Smooth muscle cell (in vitro differentiated cells): ENCODE measurements at regions not wholly inside any gene's neighbourhood (a gene's known extent, or its start where the extent isn't known, plus 50 kb on each side); places are given as distances from the start of the nearest gene placed in this dataset.

Source experiments
- DNase-seq: peaks from one replicate; lab custom pipeline; 2025; ENCODE audit not compliant: unreplicated experiment; lab: John Stamatoyannopoulos, UW
- H2AFZ ChIP-seq: fragments of 200-600 bp; sonication (generic); 2 replicates; pipeline ENCODE4 v1.6.0; 2016; ENCODE audit warnings: antibody characterized with exemption, low read depth, mild to moderate bottlenecking
- H3F3A ChIP-seq: fragments of 200-600 bp; sonication (generic); 2 replicates; pipeline ENCODE4 v1.6.0; 2017; ENCODE audit warnings: antibody characterized with exemption, low read depth
- H3K27ac ChIP-seq: fragments of 200-600 bp; sonication (generic); 2 replicates; pipeline ENCODE4 v1.5.1; 2016; ENCODE audit warnings: low read depth, mild to moderate bottlenecking
- H3K27me3 ChIP-seq: fragments of 200-600 bp; sonication (generic); 2 replicates; pipeline ENCODE4 v1.6.1; 2016; ENCODE audit warnings: low read depth, mild to moderate bottlenecking
- H3K36me3 ChIP-seq: fragments of 200-600 bp; sonication (generic); 2 replicates; pipeline ENCODE4 v1.5.1; 2016; ENCODE audit warnings: low read depth
- H3K4me1 ChIP-seq: fragments of 200-600 bp; sonication (generic); 2 replicates; pipeline ENCODE4 v1.5.1; 2016; ENCODE audit warnings: low read depth
- H3K4me2 ChIP-seq: fragments of 200-600 bp; sonication (generic); 2 replicates; pipeline ENCODE4 v1.6.0; 2016; ENCODE audit warnings: mild to moderate bottlenecking
- H3K4me3 ChIP-seq: fragments of 200-600 bp; sonication (generic); 2 replicates; pipeline ENCODE4 v1.5.1; 2016; ENCODE audit warnings: mild to moderate bottlenecking
- H3K79me2 ChIP-seq: fragments of 200-600 bp; sonication (generic); 2 replicates; pipeline ENCODE4 v1.6.0; 2016; ENCODE audit warnings: low read depth, mild to moderate bottlenecking
- H3K9ac ChIP-seq: fragments of 200-600 bp; sonication (generic); 2 replicates; pipeline ENCODE4 v1.6.0; 2016; ENCODE audit warnings: low read depth
- H3K9me3 ChIP-seq: fragments of 200-600 bp; sonication (generic); replicated peaks from 2 replicates; pipeline ENCODE4 v1.5.1; 2016; ENCODE audit warnings: low read depth
- H4K20me1 ChIP-seq: fragments of 200-600 bp; sonication (generic); 2 replicates; pipeline ENCODE4 v1.6.0; 2016; ENCODE audit warnings: low read depth
- CTCF ChIP-seq: fragments of 200-600 bp; sonication (generic); IDR thresholded peaks from 2 replicates; pipeline ENCODE4 v1.5.1; 2017; ENCODE audit warnings: borderline replicate concordance, mild to moderate bottlenecking, antibody characterized with exemption; ENCODE audit not compliant: insufficient read depth, poor library complexity, severe bottlenecking
- WGBS: methylation state at CpG from one replicate; pipeline ENCODE4 v1.1.7; 2016; ENCODE audit warnings: low lambda C conversion rate; 5-methylcytosine and 5-hydroxymethylcytosine counted together

DNA sequence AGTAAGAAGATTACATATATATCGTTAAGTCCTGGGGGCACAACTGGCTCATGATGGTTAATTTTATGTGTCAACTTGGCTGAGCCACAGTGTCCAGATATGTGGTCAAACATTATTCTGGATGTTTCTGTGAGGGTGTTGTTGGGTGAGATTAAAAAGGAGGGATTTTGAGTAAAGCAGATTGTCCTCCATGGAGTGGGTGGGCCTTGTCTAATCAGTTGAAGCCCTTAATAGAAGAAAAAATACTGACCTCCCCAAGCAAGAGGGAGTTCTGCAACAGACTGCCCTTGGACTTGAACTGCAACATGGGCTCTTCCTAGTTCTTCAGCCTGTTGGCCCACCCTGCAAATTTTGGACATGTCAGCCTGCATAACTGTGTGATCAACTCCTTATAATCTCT is 311.6 kb downstream of the RPS6KC1 start:
- no peak overlapping the region for H2AFZ ChIP-seq

GRCh38 chr1:213366141-213366831 is 315.2 kb downstream of the RPS6KC1 start:
- H3K4me3 ChIP-seq = no peak overlapping the region
- H3K9me3 ChIP-seq = no peaks in the 10 kb centered on the region
- no peak for TF ChIP-seq CTCF
- peaks cover 5% of the 10 kb centered on the region for H3K4me1 ChIP-seq
- H3F3A ChIP-seq = no peaks in the 10 kb centered on the region
- H3K4me2 ChIP-seq = no peak overlapping the region
- H3K79me2 ChIP-seq = no peaks in the 10 kb centered on the region
- no peak overlapping the region for H3K27ac ChIP-seq
- H2AFZ ChIP-seq = no peak overlapping the region
- H3K36me3 ChIP-seq = no peaks in the 10 kb centered on the region
- DNase-seq = no peak
- WGBS = 91% methylated on average over 10 of the region's 10 CpGs
- H3K9ac ChIP-seq = no peak overlapping the region
- no peaks in the 10 kb centered on the region for H4K20me1 ChIP-seq
- no peaks in the 10 kb centered on the region for H3K27me3 ChIP-seq

More for the DNA sequence above, 311.6 kb downstream of the RPS6KC1 start:
- Histone ChIP-seq H3K4me3 (no peak overlapping the region), H3K27me3 (no peaks in the 10 kb centered on the region), H3K27ac (no peak overlapping the region), H3K9me3 (no peaks in the 10 kb centered on the region), H3K4me2 (no peak overlapping the region), H3K4me1 (no peaks in the 10 kb centered on the region), H3K79me2 (no peaks in the 10 kb centered on the region), H3K9ac (no peak overlapping the region), H3F3A (no peaks in the 10 kb centered on the region), H3K36me3 (no peaks in the 10 kb centered on the region), H4K20me1 (no peaks in the 10 kb centered on the region)
- TF ChIP-seq CTCF = no peak
- WGBS = 97% methylated on average over 1 of the region's 1 CpG
- DNase-seq = no peak

DNA sequence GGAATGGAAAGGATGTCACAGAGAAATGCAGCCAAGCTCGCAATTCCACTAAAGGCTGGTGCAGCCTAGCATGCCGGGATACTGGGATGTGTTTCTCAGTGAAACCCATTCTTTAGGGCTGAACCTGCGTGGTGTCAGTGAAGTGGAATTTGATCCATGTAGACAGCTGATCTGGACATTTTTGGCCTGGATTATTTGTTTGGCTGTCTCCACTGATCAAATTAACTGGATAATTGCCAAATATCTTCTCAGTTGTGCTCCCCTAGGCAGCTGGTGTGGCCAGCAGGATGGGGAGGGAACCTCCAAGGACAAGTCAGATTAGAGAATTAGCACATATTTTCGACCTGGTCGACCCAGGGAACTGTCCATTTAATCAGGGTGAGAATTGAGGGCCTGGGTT is 318.4 kb downstream of the RPS6KC1 start:
- Histone ChIP-seq H3K4me3 (no peak overlapping the region), H3K27me3 (no peaks in the 10 kb centered on the region), H3K9me3 (no peaks in the 10 kb centered on the region), H4K20me1 (no peaks in the 10 kb centered on the region), H3K4me1 (peaks cover 5% of the 10 kb centered on the region), H3K27ac (no peak overlapping the region), H3K9ac (no peak overlapping the region), H3F3A (no peaks in the 10 kb centered on the region), H3K36me3 (no peaks in the 10 kb centered on the region), H2AFZ (no peak overlapping the region), H3K79me2 (no peaks in the 10 kb centered on the region), H3K4me2 (no peak overlapping the region)
- no peak for DNase-seq
- no peak for TF ChIP-seq CTCF
- 84% methylated on average over 5 of the region's 5 CpGs for WGBS

DNA sequence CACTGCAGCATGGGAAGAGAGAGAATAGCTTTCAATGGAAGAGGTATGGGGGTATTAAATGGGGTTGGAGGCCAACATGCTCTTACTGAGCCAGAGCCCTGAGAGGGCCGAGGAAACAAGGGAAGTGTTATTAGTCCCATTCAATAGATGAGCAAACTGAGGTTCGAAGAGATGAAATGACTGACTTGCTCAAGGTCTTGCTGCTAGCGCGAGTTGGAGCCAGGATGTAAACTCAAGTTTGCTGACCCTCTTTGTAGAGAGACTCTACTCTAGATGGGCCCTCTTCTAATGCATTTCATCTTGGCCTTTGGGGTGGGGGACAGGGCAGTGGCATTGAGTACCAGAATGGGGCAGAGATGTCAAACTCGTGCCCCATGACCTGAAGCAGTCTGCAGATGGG is 319.5 kb downstream of the RPS6KC1 start:
- Histone ChIP-seq H2AFZ (no peak overlapping the region), H3K9ac (no peak overlapping the region), H3K27ac (no peak overlapping the region), H4K20me1 (no peaks in the 10 kb centered on the region), H3K36me3 (no peaks in the 10 kb centered on the region), H3K4me3 (no peak overlapping the region), H3K79me2 (no peaks in the 10 kb centered on the region), H3F3A (no peaks in the 10 kb centered on the region), H3K4me2 (no peak overlapping the region), H3K4me1 (peaks cover 5% of the 10 kb centered on the region), H3K9me3 (no peaks in the 10 kb centered on the region), H3K27me3 (no peaks in the 10 kb centered on the region)
- WGBS = 90% methylated on average over 5 of the region's 5 CpGs
- no peak for DNase-seq
- no peak for TF ChIP-seq CTCF
